IMR-90 (cell line): ENCODE measurements at regions not wholly inside any gene's neighbourhood (a gene's known extent, or its start where the extent isn't known, plus 50 kb on each side); places are given as distances from the start of the nearest gene placed in this dataset.

Source experiments
- ATAC-seq: fragments of 200-7000 bp; cut with Tn5 transposase; 2 replicates; pipeline ENCODE4 v1.9.1; 2020; ENCODE audit warnings: low read depth, mild to moderate bottlenecking, moderate library complexity
- BruUV-seq: library from RNA; stranded (reverse); fragments of 400-500 nt; replicated peaks from 2 replicates; lab custom pipeline; 2021; lab: Mats Ljungman, UMichigan
- CTCF ChIA-PET: fragments of 300-600 bp; formaldehyde crosslinking; extraction: SDS; loops from one replicate; lab custom pipeline; 2021; ENCODE audit warnings: antibody characterized with exemption; lab: Yijun Ruan, JAX
- POLR2A ChIA-PET: fragments of 300-600 bp; sonication (Branson Sonifier 250); formaldehyde crosslinking; loops from one replicate; lab custom pipeline; 2022; ENCODE audit warnings: antibody characterized with exemption; ENCODE audit not compliant: unreplicated experiment; lab: Charles Lee
- DNase-seq: peaks from one replicate; pipeline ENCODE4 v3.0.0; 2013
- H2AFZ ChIP-seq: replicated peaks from 2 replicates; pipeline ENCODE3; 2013; ENCODE audit warnings: low read length, mild to moderate bottlenecking; ENCODE audit not compliant: poor library complexity
- H2AK5ac ChIP-seq: 2 replicates; pipeline ENCODE4 v1.6.1; 2013; ENCODE audit warnings: low read depth, low read length, inconsistent platforms
- H2AK9ac ChIP-seq: replicated peaks from 2 replicates; pipeline ENCODE3; 2013; ENCODE audit warnings: mild to moderate bottlenecking, low read depth, low read length, moderate library complexity; ENCODE audit not compliant: poor library complexity
- H2BK120ac ChIP-seq: 2 replicates; pipeline ENCODE4 v1.6.1; 2013; ENCODE audit warnings: low read depth, low read length, inconsistent platforms
- H2BK15ac ChIP-seq: 3 replicates; pipeline ENCODE4 v1.6.1; 2013; ENCODE audit warnings: low read depth, low read length, inconsistent platforms
- H2BK20ac ChIP-seq: 2 replicates; pipeline ENCODE4 v1.6.1; 2013; ENCODE audit warnings: low read depth, mild to moderate bottlenecking, inconsistent platforms, low read length, moderate library complexity
- H2BK5ac ChIP-seq: 2 replicates; pipeline ENCODE4 v1.6.1; 2013; ENCODE audit warnings: mild to moderate bottlenecking, low read depth, low read length, inconsistent platforms; ENCODE audit not compliant: poor library complexity, severe bottlenecking
- H3K14ac ChIP-seq: replicated peaks from 2 replicates; pipeline ENCODE4 v1.6.1; 2013; ENCODE audit warnings: low read depth, low read length, inconsistent platforms
- H3K18ac ChIP-seq: 2 replicates; pipeline ENCODE4 v1.6.1; 2013; ENCODE audit warnings: low read depth, low read length, control low read depth
- H3K23ac ChIP-seq: 2 replicates; pipeline ENCODE4 v1.6.1; 2013; ENCODE audit warnings: low read depth, low read length, inconsistent platforms
- H3K27ac ChIP-seq: 2 replicates; pipeline ENCODE4 v1.5.1; 2013; ENCODE audit warnings: mild to moderate bottlenecking, control low read depth, low read length; ENCODE audit not compliant: insufficient read depth
- H3K27me3 ChIP-seq: 2 replicates; pipeline ENCODE4 v1.6.1; 2013; ENCODE audit warnings: low read length; ENCODE audit not compliant: control insufficient read depth, insufficient read depth
- H3K36me3 ChIP-seq: 2 replicates; pipeline ENCODE4 v1.6.1; 2013; ENCODE audit warnings: low read length, mixed read lengths; ENCODE audit not compliant: control insufficient read depth, insufficient read depth
- H3K4ac ChIP-seq: 2 replicates; pipeline ENCODE4 v1.6.1; 2013; ENCODE audit warnings: low read depth, low read length, inconsistent platforms
- H3K4me1 ChIP-seq: 2 replicates; pipeline ENCODE4 v1.6.1; 2013; ENCODE audit warnings: low read length, mixed read lengths; ENCODE audit not compliant: control insufficient read depth, insufficient read depth
- H3K4me2 ChIP-seq: 2 replicates; pipeline ENCODE4 v1.6.1; 2013; ENCODE audit warnings: low read depth, mild to moderate bottlenecking, control low read depth, low read length, moderate library complexity
- H3K4me3 ChIP-seq: 2 replicates; pipeline ENCODE4 v1.5.1; 2013; ENCODE audit warnings: low read depth, mild to moderate bottlenecking, control low read depth, low read length, moderate library complexity; ENCODE audit not compliant: insufficient read depth
- H3K56ac ChIP-seq: 2 replicates; pipeline ENCODE4 v1.6.1; 2013; ENCODE audit warnings: low read length, inconsistent platforms; ENCODE audit not compliant: insufficient read depth; ENCODE audit errors: extremely low read depth
- H3K79me1 ChIP-seq, 2 experiments: 2 replicates each; pipeline ENCODE4 v1.6.1; 2013; ENCODE audit warnings: low read length in 2 of 2, inconsistent platforms in 1 of 2, low read depth in 1 of 2
- H3K9ac ChIP-seq: 2 replicates; pipeline ENCODE4 v1.6.1; 2013; ENCODE audit warnings: low read depth, low read length, control low read depth
- H3K9me1 ChIP-seq: 2 replicates; pipeline ENCODE4 v1.6.1; 2013; ENCODE audit warnings: low read length, inconsistent platforms; ENCODE audit not compliant: insufficient read depth
- H3K9me3 ChIP-seq: 2 replicates; pipeline ENCODE4 v1.6.1; 2013; ENCODE audit warnings: low read length; ENCODE audit not compliant: control insufficient read depth, insufficient read depth
- H4K20me1 ChIP-seq: 2 replicates; pipeline ENCODE4 v1.6.1; 2013; ENCODE audit warnings: low read length, inconsistent platforms; ENCODE audit not compliant: insufficient read depth
- H4K5ac ChIP-seq: 2 replicates; pipeline ENCODE4 v1.6.1; 2013; ENCODE audit warnings: mild to moderate bottlenecking, low read depth, low read length, control low read depth
- H4K8ac ChIP-seq, 2 experiments: 2 replicates each; pipeline ENCODE4 v1.6.1; 2013; ENCODE audit warnings: low read depth in 2 of 2, low read length in 2 of 2, control low read depth in 1 of 2, inconsistent platforms in 1 of 2
- H4K91ac ChIP-seq: 2 replicates; pipeline ENCODE4 v1.6.1; 2013; ENCODE audit warnings: low read depth, low read length, inconsistent platforms; ENCODE audit not compliant: insufficient read depth
- CEBPB ChIP-seq: IDR thresholded peaks from 2 replicates; pipeline ENCODE4 v1.6.1; 2012; ENCODE audit warnings: low read depth, low read length, improper control_type of control experiment
- FOS ChIP-seq: fragments of 150-350 bp; IDR thresholded peaks from 2 replicates; pipeline ENCODE4 v1.6.1; 2016; ENCODE audit warnings: low read depth, low read length
- MAZ ChIP-seq: IDR thresholded peaks from 2 replicates; pipeline ENCODE4 v1.6.1; 2012; ENCODE audit warnings: low read depth, mild to moderate bottlenecking, low read length, improper control_type of control experiment, moderate library complexity, borderline replicate concordance
- WGBS, 2 experiments: methylation state at CpG; one replicate each; pipeline versions ENCODE4 v1.1.5 to v1.1.7; 2013; ENCODE audit warnings: missing lambda C conversion rate in 2 of 2; ENCODE audit not compliant: insufficient read length in 1 of 2; ENCODE audit errors: extremely low coverage in 2 of 2; 5-methylcytosine and 5-hydroxymethylcytosine counted together
- dilution Hi-C: fragments of 300-500 bp; cut with HindIII; formaldehyde crosslinking; loops from one replicate; pipeline ENCODE4 v1.14.3; 2018; ENCODE audit warnings: low sequenced_read_pairs; ENCODE audit not compliant: unreplicated experiment
- in situ Hi-C: fragments of 300-500 bp; cut with MboI; formaldehyde crosslinking; loops from 3 replicates; pipeline ENCODE4 v1.14.3; 2019; ENCODE audit warnings: low sequenced_read_pairs, inconsistent platforms, mixed read lengths
- intact Hi-C: fragments of 100-400 bp; cut with micrococcal nuclease; formaldehyde crosslinking; loops from 2 replicates; pipeline ENCODE4 v1.10.0; 2022

GRCh38 chr1:30174499-30174898 lies 548.9 kb downstream of the MATN1 start:
- no peaks in the 10 kb centered on the region for H3K36me3 ChIP-seq
- TF ChIP-seq CEBPB (no peak), FOS (no peak), MAZ (no peak)
- no peak overlapping the region for H3K23ac ChIP-seq
- no peak overlapping the region for H2BK120ac ChIP-seq
- no peaks in the 10 kb centered on the region for H3K9me1 ChIP-seq
- H3K18ac ChIP-seq = no peak overlapping the region
- no peaks in the 10 kb centered on the region for H3K9me3 ChIP-seq
- no CpG with 5 or more reads among the region's 2 CpGs for WGBS, 2 experiments
- BruUV-seq = no TSS peak
- no peak overlapping the region for H2BK5ac ChIP-seq
- no peak overlapping the region for H3K4me2 ChIP-seq
- no peak overlapping the region for H3K9ac ChIP-seq
- H3K79me1 ChIP-seq = no peaks in the 10 kb centered on the region
- H2AK5ac ChIP-seq = no peak overlapping the region
- no peak overlapping the region for H4K8ac ChIP-seq
- intact Hi-C loops = no loop called here
- no peaks in the 10 kb centered on the region for H3K27me3 ChIP-seq
- H2BK15ac ChIP-seq = no peak overlapping the region
- DNase-seq (no peak), ATAC-seq (no peak)
- no peak overlapping the region for H4K5ac ChIP-seq
- in situ Hi-C loops = no loop called here
- H3K4me1 ChIP-seq = no peaks in the 10 kb centered on the region
- H3K4ac ChIP-seq = no peak overlapping the region
- dilution Hi-C loops = no loop called here
- no peak overlapping the region for H3K27ac ChIP-seq
- H4K91ac ChIP-seq = no peak overlapping the region
- no peak overlapping the region for H3K4me3 ChIP-seq
- ChIA-PET POLR2A (no interaction called here), CTCF (no interaction called here)
- H4K20me1 ChIP-seq = no peaks in the 10 kb centered on the region
- no peak overlapping the region for H3K14ac ChIP-seq
- H2AK9ac ChIP-seq = no peak overlapping the region
- no peak overlapping the region for H2AFZ ChIP-seq
- no peak overlapping the region for H3K56ac ChIP-seq
- no peak overlapping the region for H2BK20ac ChIP-seq
